RWPE1 (cell line): ENCODE measurements at regions not wholly inside any gene's neighbourhood (a gene's known extent, or its start where the extent isn't known, plus 50 kb on each side); places are given as distances from the start of the nearest gene placed in this dataset.

Source experiments
- CTCF ChIA-PET: fragments of 350-600 bp; sonication (Branson Sonifier 250); formaldehyde crosslinking; extraction: SDS; loops from one replicate; lab custom pipeline; 2021; lab: Yijun Ruan, JAX
- POLR2A ChIA-PET: fragments of 400-600 bp; formaldehyde crosslinking; extraction: SDS; loops from one replicate; lab custom pipeline; 2020; ENCODE audit warnings: antibody characterized with exemption; ENCODE audit not compliant: low non-redundant PET; lab: Yijun Ruan, JAX
- DNase-seq: peaks from one replicate; pipeline ENCODE4 v3.0.0; 2012; ENCODE audit warnings: low spot score
- H3K27ac ChIP-seq: fragments of 450-650 bp; 2 replicates; pipeline ENCODE4 v1.5.1; 2017
- CTCF ChIP-seq: fragments of 450-650 bp; conservative IDR thresholded peaks from 2 replicates; pipeline ENCODE4 v1.5.1; 2017; ENCODE audit warnings: low read depth, mild to moderate bottlenecking

DNA sequence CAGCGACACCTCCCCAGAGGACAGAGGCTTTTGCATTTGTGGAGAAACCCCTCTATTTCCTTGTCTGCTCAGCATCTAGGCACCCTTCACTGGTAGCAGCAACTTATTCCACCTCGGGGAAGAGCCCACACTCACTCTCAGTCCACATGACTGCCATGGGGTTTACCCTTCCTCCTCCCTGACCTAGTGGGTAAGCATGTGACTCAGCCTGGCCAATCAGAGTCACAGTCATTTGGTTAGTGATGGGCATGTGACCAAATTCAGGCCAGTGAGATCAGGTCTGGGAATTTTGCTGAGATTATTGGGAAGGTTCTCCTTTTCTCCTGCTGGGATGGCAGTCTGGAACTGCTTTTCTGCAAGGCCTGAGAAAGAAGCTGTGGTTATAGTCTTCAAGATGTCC, 145.7 kb upstream of the PHACTR3 start:
- TF ChIP-seq CTCF: no peak

DNA sequence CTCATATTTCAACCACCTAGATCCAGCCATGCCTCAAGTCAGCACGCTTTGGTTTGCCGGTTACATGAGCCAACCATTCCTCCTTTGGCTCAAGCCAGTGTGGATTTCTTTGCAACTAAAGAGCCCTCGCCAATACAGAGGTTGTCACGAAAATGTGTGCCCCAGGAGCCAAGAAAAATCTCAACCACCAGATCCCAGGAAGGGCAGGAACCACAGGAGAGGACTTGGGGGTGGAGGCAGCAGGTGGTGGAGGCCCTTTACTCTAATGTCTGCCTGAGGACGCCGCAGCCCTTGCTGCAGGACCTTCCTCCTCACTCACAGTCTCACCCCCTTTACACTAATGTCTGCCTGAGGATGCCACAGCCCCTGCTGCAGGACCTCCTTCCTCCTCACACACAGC, 144.8 kb upstream of the PHACTR3 start:
- H3K27ac ChIP-seq: no peak overlapping the region
- no peak for TF ChIP-seq CTCF
- ChIA-PET CTCF (no interaction called here), POLR2A (no interaction called here)
- DNase-seq: no peak

More for the DNA sequence above, 145.7 kb upstream of the PHACTR3 start:
- no peak for DNase-seq
- ChIA-PET CTCF (no interaction called here), POLR2A (no interaction called here)
- no peak overlapping the region for H3K27ac ChIP-seq

DNA sequence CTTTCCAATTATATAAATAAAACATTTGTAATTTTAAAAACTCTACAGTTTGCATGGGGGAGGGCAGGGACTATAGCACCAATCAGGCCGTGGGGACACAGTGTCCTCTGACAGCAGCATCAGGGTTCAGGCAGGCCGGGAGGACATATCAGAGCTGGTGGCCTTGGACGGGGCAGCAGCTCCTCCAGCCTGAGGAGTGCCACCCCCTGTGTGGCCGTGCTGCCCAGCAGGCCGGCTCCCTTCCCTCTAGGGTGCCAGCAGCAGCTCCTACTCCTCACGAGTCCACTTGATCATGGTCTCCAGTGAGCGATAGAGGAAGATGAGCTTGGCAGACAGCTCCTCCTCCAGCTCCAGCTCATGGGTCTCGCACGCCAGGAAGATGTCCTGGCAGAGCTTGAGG, 144.0 kb upstream of the PHACTR3 start:
- no peak for DNase-seq
- CTCF ChIA-PET: interaction anchor here (0.6 to 1.5 kb wide), 2 partner anchors 35 to 100 kb away, joined by 3 read pairs; no protein-coding TSS in a partner anchor
- no peak overlapping the region for H3K27ac ChIP-seq
- TF ChIP-seq CTCF: no peak
- POLR2A ChIA-PET: no interaction called here

DNA sequence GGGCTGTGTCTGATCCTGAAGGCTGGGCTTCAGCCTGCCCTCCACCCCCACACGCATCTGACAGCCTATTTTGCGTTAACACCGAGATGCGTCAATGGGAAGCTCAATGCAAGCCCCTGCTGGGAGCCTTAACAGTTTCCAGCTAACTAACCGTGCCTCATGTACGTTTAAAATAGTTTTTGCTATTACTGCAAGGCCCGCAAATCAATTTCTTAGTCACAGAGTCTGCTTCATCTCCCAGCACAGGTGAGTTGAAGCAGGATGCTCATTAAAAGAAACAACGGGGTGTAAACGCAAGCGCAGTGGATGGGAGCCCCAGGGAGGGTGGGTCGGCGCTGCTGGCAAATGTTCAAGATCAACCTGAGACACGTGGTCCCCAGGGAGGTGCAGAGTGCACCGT, 142.8 kb upstream of the PHACTR3 start:
- DNase-seq: no peak
- no peak overlapping the region for H3K27ac ChIP-seq
- ChIA-PET POLR2A (no interaction called here), CTCF (interaction anchor here (0.6 to 1.5 kb wide), 2 partner anchors 34 to 1930 kb away, joined by 3 read pairs; no protein-coding TSS in a partner anchor)
- TF ChIP-seq CTCF: no peak

DNA sequence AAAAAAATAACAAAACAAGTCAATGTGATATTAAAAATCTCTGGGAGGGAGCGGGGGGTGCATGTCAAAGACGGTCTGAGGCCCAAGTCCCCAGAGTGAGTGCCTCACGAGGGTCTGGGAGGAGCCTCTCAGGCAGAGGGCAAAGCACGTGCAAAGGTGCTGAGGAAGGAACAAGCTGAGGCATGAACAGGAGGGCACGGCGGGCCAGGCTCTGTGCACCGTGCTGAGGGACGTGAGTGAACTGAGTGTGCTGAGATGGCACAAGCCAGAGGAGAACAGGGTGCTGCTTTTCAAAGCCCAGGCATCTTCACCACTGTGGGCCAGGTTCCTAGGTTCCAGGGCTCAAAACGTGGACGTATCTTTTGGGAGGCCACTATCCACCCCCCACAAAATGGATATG, 142.1 kb upstream of the PHACTR3 start:
- POLR2A ChIA-PET: no interaction called here

DNA sequence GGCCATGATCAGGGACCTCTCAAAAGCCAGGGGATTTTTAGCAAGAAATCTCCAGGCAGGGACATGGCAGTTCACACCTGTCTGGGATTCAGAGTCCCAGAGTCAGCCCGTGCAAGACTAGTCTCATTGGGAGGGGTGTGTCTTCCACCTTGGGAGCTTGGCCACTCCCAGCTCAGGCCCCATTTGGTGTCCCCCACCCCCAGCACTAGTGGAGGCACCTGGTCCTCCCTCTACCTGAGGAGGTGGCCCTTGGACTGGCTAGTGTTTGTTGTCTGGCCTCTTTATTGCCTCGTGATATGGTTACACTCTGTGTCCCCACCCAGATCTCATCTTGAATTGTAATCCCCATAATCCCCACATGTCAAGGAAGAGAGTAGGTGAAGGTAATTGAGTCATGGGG, 140.8 kb upstream of the PHACTR3 start:
- ChIA-PET POLR2A (no interaction called here), CTCF (no interaction called here)
- H3K27ac ChIP-seq: no peak overlapping the region
- no peak for DNase-seq
- TF ChIP-seq CTCF: no peak

More for the DNA sequence above, 142.1 kb upstream of the PHACTR3 start:
- no peak for TF ChIP-seq CTCF
- no peak overlapping the region for H3K27ac ChIP-seq
- CTCF ChIA-PET: no interaction called here
- DNase-seq: no peak
